Natural killer cell (primary cell): ENCODE measurements at regions not wholly inside any gene's neighbourhood (a gene's known extent, or its start where the extent isn't known, plus 50 kb on each side); places are given as distances from the start of the nearest gene placed in this dataset.

Experiments
- ATAC-seq, 3 donors: fragments of 150-1000 bp in 2 of 3; fragments of 200-7000 bp in 1 of 3; cut with Tn5 transposase; 1 replicate in 1 of 3; 2 replicates in 2 of 3; pipeline ENCODE4 v1.10.0; 2021; ENCODE audit warnings: mild to moderate bottlenecking in 2 of 3, moderate library complexity in 2 of 3
- DNase-seq, 2 donors: peaks; one replicate each; pipeline versions ENCODE4 v3.0.0 to v3.0.0-alpha.2; 2013 to 2021; ENCODE audit warnings: mixed read lengths in 1 of 2
- H3K27ac ChIP-seq: one replicate; pipeline ENCODE4 v1.5.1; 2013; ENCODE audit warnings: mild to moderate bottlenecking, low read length
- H3K27me3 ChIP-seq: one replicate; pipeline ENCODE4 v1.6.1; 2013; ENCODE audit warnings: low read length; ENCODE audit not compliant: control insufficient read depth, insufficient read depth
- H3K36me3 ChIP-seq: one replicate; pipeline ENCODE4 v1.6.1; 2013; ENCODE audit warnings: low read length; ENCODE audit not compliant: control insufficient read depth, insufficient read depth
- H3K4me1 ChIP-seq: one replicate; pipeline ENCODE4 v1.6.1; 2013; ENCODE audit warnings: low read length; ENCODE audit not compliant: control insufficient read depth, insufficient read depth
- H3K4me3 ChIP-seq: one replicate; pipeline ENCODE4 v1.5.1; 2013; ENCODE audit warnings: low read length
- H3K9me3 ChIP-seq: one replicate; pipeline ENCODE4 v1.6.1; 2013; ENCODE audit warnings: low read length; ENCODE audit not compliant: control insufficient read depth, insufficient read depth
- H3K27ac Mint-ChIP-seq, 2 donors: one replicate each; pipeline ENCODE4 v1.8.0; 2022; ENCODE audit warnings: mild to moderate bottlenecking in 2 of 2, mixed read lengths in 2 of 2, moderate library complexity in 1 of 2
- H3K27me3 Mint-ChIP-seq, 2 donors: one replicate each; pipeline ENCODE4 v1.8.0; 2022; ENCODE audit warnings: low read depth in 2 of 2, mixed read lengths in 2 of 2
- H3K36me3 Mint-ChIP-seq: one replicate; pipeline ENCODE4 v1.8.0; 2022; ENCODE audit warnings: mixed read lengths
- H3K4me1 Mint-ChIP-seq, 2 donors: one replicate each; pipeline ENCODE4 v1.8.0; 2022; ENCODE audit warnings: mixed read lengths in 2 of 2
- H3K4me3 Mint-ChIP-seq: one replicate; pipeline ENCODE4 v1.8.0; 2022; ENCODE audit warnings: mild to moderate bottlenecking, moderate library complexity, mixed read lengths
- H3K9me3 Mint-ChIP-seq, 2 donors: one replicate each; pipeline ENCODE4 v1.8.0; 2022; ENCODE audit warnings: mixed read lengths in 2 of 2
- WGBS: methylation state at CpG from one replicate; pipeline ENCODE4 v1.1.7; 2013; ENCODE audit warnings: missing lambda C conversion rate; ENCODE audit not compliant: insufficient coverage; 5-methylcytosine and 5-hydroxymethylcytosine counted together
- intact Hi-C: fragments of 100-400 bp; cut with micrococcal nuclease; formaldehyde crosslinking; loops from one replicate; pipeline ENCODE4 v1.14.2; 2022
- TF ChIP-seq, protein P1 (sequence below): fragments of 200-600 bp; IDR thresholded peaks from one replicate; pipeline ENCODE4 v1.8.0; 2022; ENCODE audit warnings: antibody characterized with exemption

DNA sequence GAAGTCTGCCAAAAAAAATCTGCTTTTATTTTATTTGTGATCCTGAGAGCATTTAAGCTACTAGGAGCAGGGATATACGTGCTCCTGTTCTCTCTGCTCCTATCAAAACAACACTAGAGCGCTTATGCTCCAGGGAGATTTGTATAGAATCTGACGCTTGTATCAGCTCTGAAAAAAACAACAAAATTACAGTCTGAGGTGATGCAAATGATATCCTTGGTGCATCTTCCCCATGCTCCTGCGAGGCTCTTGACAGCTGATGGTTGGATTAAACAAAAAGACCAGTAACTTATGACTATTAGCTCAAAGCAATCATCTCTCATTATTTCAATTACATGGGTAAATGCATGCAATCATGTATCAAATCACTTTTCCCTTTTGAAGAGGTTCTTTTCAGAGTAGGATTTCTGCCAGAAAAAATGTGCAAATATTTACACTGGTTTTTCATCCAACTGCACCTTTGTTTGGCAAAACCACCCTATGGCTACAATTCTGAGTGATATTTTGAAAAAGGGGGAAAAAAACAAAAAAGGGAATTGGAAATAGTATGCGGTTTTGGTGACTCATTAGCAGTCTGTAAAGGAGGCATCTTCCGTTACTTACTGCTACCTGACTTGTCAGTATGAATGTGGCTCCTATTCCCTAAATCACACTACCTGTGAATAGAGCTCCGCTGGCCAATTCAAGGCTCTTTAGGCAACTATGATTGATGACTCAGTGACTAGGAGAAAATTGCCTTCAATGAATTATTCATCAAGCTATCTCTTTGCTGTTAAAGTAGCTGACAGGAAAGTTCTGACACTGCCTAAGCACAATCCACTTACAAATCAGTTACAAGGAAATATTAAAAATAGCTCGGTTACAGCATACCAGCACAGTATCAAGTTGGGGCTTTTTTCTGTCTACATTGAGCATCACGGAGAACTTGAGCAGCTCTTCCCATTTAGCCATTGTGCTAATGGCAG, 450.0 kb downstream of the FOXG1 start:
- no peaks in the 10 kb centered on the region for H3K9me3 ChIP-seq
- Mint-ChIP-seq H3K4me3 (no peak overlapping the region), H3K27ac (no peak overlapping the region), H3K9me3 (peaks cover 5 to 6% of the 10 kb centered on the region in 2 donors), H3K36me3 (no peaks in the 10 kb centered on the region), H3K27me3 (no peaks in the 10 kb centered on the region), H3K4me1 (no peaks in the 10 kb centered on the region)
- no peaks in the 10 kb centered on the region for H3K27me3 ChIP-seq
- H3K4me1 ChIP-seq, result no peaks in the 10 kb centered on the region
- no peak for ATAC-seq
- DNase-seq, result no peak
- H3K4me3 ChIP-seq, result no peak overlapping the region
- intact Hi-C loops, result no loop called here
- no peaks in the 10 kb centered on the region for H3K36me3 ChIP-seq
- TF ChIP-seq, protein P1, sequence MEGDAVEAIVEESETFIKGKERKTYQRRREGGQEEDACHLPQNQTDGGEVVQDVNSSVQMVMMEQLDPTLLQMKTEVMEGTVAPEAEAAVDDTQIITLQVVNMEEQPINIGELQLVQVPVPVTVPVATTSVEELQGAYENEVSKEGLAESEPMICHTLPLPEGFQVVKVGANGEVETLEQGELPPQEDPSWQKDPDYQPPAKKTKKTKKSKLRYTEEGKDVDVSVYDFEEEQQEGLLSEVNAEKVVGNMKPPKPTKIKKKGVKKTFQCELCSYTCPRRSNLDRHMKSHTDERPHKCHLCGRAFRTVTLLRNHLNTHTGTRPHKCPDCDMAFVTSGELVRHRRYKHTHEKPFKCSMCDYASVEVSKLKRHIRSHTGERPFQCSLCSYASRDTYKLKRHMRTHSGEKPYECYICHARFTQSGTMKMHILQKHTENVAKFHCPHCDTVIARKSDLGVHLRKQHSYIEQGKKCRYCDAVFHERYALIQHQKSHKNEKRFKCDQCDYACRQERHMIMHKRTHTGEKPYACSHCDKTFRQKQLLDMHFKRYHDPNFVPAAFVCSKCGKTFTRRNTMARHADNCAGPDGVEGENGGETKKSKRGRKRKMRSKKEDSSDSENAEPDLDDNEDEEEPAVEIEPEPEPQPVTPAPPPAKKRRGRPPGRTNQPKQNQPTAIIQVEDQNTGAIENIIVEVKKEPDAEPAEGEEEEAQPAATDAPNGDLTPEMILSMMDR, result no peak
- no peak overlapping the region for H3K27ac ChIP-seq
- WGBS, result 77% methylated on average over 9 of the region's 9 CpGs

- Histone ChIP-seq H3K27ac (no peak overlapping the region), H3K4me3 (no peak overlapping the region), H3K27me3 (no peaks in the 10 kb centered on the region), H3K4me1 (no peaks in the 10 kb centered on the region), H3K36me3 (no peaks in the 10 kb centered on the region), H3K9me3 (no peaks in the 10 kb centered on the region)
- ATAC-seq, result no peak
- whole genome bisulfite sequencing, result 64% methylated on average over 3 of the region's 5 CpGs
- peaks cover 5 to 6% of the 10 kb centered on the region in 2 donors for H3K9me3 Mint-ChIP-seq
- no peak for DNase-seq
- no peaks in the 10 kb centered on the region for H3K36me3 Mint-ChIP-seq
- no peak overlapping the region for H3K27ac Mint-ChIP-seq
- intact Hi-C loops, result no loop called here
- no peaks in the 10 kb centered on the region for H3K4me1 Mint-ChIP-seq
- no peaks in the 10 kb centered on the region for H3K27me3 Mint-ChIP-seq
- TF ChIP-seq, protein P1, result no peak
- H3K4me3 Mint-ChIP-seq, result no peak overlapping the region
Observed at GRCh38 chr14:29217813-29218450, 451.3 kb downstream of the FOXG1 start.

DNA sequence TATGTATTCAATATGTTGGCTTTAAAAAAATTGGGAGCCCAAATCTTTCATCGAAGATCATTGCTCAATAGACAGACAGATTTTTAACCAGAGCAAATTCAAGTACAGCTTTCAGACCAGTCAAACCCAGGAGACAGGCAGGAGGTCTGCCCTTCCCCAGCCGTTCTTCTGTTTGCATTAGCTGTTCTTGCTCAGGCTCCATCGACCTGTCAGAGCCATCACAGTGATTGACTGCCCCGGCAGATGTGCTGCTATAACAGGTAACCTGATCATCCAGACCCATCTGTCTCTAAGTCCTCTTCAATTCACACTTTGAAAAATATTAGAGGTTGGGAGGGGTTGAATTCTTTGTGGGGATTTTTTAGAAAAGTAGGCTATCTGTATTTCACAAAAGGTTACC, 453.5 kb downstream of the FOXG1 start:
- H3K4me3 Mint-ChIP-seq, result no peak overlapping the region
- H3K9me3 Mint-ChIP-seq, result peaks cover 3% of the 10 kb centered on the region in 2 donors
- WGBS, result 38% methylated on average over 4 of the region's 4 CpGs
- Histone ChIP-seq H3K27me3 (no peaks in the 10 kb centered on the region), H3K36me3 (no peaks in the 10 kb centered on the region), H3K9me3 (no peaks in the 10 kb centered on the region), H3K4me1 (no peaks in the 10 kb centered on the region), H3K27ac (no peak overlapping the region), H3K4me3 (no peak overlapping the region)
- TF ChIP-seq, protein P1, result no peak
- H3K27ac Mint-ChIP-seq, result no peak overlapping the region
- intact Hi-C loops, result no loop called here
- H3K27me3 Mint-ChIP-seq, result no peaks in the 10 kb centered on the region
- H3K36me3 Mint-ChIP-seq, result peaks cover 3% of the 10 kb centered on the region
- DNase-seq (no peak), ATAC-seq (no peak)
- H3K4me1 Mint-ChIP-seq, result no peaks in the 10 kb centered on the region
